SK-N-MC (cell line): ENCODE measurements at regions not wholly inside any gene's neighbourhood (a gene's known extent, or its start where the extent isn't known, plus 50 kb on each side); places are given as distances from the start of the nearest gene placed in this dataset.

Source experiments
- FOXP2 ChIP-seq: optimal IDR thresholded peaks from 2 replicates; pipeline ENCODE3; 2011; ENCODE audit warnings: mild to moderate bottlenecking, moderate library complexity; ENCODE audit not compliant: insufficient read depth; ENCODE audit errors: extremely low read length, control extremely low read depth
- POLR2AphosphoS5 ChIP-seq: IDR thresholded peaks from 2 replicates; pipeline ENCODE4 v1.6.1; 2012; ENCODE audit warnings: mild to moderate bottlenecking, low read depth, low read length, borderline replicate concordance

- no peak for TF ChIP-seq POLR2AphosphoS5
- no peak for TF ChIP-seq FOXP2
Observed at GRCh38 chr16:74200921-74201320, 95.7 kb upstream of the PSMD7 start.
